OCI-LY1 (cell line): ENCODE measurements at regions not wholly inside any gene's neighbourhood (a gene's known extent, or its start where the extent isn't known, plus 50 kb on each side); places are given as distances from the start of the nearest gene placed in this dataset.

ENCODE experiments used
- EZH2 ChIP-seq: fragments of 200-600 bp; sonication (generic), shearing (Covaris generic); IDR thresholded peaks from 2 replicates; pipeline ENCODE4 v1.8.0; 2017; ENCODE audit warnings: borderline replicate concordance, mixed run types, mild to moderate bottlenecking, antibody characterized with exemption, low read length, moderate library complexity, mixed read lengths
- TF ChIP-seq, protein P1 (sequence below): fragments of 200-600 bp; sonication (generic), shearing (Covaris generic); IDR thresholded peaks from 2 replicates; pipeline ENCODE4 v1.5.1; 2017; ENCODE audit warnings: mild to moderate bottlenecking, antibody characterized with exemption, low read length, moderate library complexity, mixed read lengths

DNA sequence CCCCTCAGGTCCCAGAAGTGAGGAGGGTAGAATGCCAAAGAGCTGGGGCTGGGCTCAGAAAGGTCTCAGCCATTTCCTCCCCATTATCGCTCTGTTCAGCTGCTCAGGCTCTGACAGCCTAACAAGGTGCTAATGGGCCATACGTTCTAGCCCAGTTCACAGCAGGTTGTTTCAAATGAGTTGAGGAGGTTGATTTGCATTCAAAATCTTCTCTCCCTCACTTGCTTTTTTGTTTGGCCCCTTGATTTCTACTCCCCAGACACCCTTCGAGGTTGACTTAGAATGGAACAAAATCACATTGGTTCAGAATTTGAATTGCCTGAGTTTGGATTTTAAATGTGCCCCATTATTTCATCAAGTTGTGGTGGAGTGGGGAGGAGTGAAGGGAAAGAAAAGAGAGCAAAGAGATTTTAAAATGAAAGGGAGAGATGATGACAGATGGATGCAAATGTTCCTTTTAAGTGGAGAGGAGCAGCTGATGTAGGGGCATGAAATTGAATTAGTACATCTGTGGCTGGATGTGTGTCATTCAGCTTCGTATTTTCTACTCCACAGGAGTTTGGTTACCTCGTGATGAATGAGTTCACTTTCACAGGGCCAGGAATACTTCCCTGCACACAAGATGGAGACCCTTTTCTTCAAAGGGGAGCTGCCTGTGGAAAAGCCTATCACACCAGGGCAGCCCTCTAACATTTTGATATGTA lies 425.8 kb upstream of the CAMK1G start:
- no peak for TF ChIP-seq EZH2
- TF ChIP-seq, protein P1, sequence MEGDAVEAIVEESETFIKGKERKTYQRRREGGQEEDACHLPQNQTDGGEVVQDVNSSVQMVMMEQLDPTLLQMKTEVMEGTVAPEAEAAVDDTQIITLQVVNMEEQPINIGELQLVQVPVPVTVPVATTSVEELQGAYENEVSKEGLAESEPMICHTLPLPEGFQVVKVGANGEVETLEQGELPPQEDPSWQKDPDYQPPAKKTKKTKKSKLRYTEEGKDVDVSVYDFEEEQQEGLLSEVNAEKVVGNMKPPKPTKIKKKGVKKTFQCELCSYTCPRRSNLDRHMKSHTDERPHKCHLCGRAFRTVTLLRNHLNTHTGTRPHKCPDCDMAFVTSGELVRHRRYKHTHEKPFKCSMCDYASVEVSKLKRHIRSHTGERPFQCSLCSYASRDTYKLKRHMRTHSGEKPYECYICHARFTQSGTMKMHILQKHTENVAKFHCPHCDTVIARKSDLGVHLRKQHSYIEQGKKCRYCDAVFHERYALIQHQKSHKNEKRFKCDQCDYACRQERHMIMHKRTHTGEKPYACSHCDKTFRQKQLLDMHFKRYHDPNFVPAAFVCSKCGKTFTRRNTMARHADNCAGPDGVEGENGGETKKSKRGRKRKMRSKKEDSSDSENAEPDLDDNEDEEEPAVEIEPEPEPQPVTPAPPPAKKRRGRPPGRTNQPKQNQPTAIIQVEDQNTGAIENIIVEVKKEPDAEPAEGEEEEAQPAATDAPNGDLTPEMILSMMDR = no peak
